ENCODE measurements at regions not wholly inside any gene's neighbourhood (a gene's known extent, or its start where the extent isn't known, plus 50 kb on each side); places are given as distances from the start of the nearest gene placed in this dataset.

GRCh38 chr14:51460011-51460410 lies 191.7 kb upstream of the FRMD6 start:
- no peak for TF ChIP-seq CTCF (IDR thresholded peaks at IDR 0.05)
- no peak for TF ChIP-seq REST (IDR thresholded peaks at IDR 0.05; ENCODE audit: low read depth, low read length)
- TF ChIP-seq SIN3A (IDR thresholded peaks at IDR 0.05; ENCODE audit: borderline replicate concordance, low read depth, low read length), result no peak
- TF ChIP-seq POLR2AphosphoS5 (IDR thresholded peaks at IDR 0.05; ENCODE audit: low read depth, low read length), result no peak
- TF ChIP-seq TAF1 (IDR thresholded peaks at IDR 0.05; ENCODE audit: borderline replicate concordance, low read depth, low read length), result no peak
- no peak for TF ChIP-seq USF2 (IDR thresholded peaks at IDR 0.05; ENCODE audit: borderline replicate concordance, low read depth, low read length)
- no peak for TF ChIP-seq EP300 (IDR thresholded peaks at IDR 0.05; ENCODE audit: borderline replicate concordance in 1 of 2, low read depth in 1 of 2, low read length in 1 of 2)
- TF ChIP-seq SMC3 (IDR thresholded peaks at IDR 0.05; ENCODE audit: low read depth, low read length), result no peak
- no peak for TF ChIP-seq MAX (IDR thresholded peaks at IDR 0.05; ENCODE audit: low read depth)
- TF ChIP-seq NFIC (IDR thresholded peaks at IDR 0.05; ENCODE audit: borderline replicate concordance), result no peak
- no peak for TF ChIP-seq CHD2 (IDR thresholded peaks at IDR 0.05; ENCODE audit: low read length, partially characterized antibody)

Data from SK-N-SH (cell line).